Activated T-cell treated with anti-CD3 and anti-CD28 coated beads, Interleukin-2, amount 50 U/mL, for 72 hours (primary cell): ENCODE measurements at regions not wholly inside any gene's neighbourhood (a gene's known extent, or its start where the extent isn't known, plus 50 kb on each side); places are given as distances from the start of the nearest gene placed in this dataset.

Experiments
- ATAC-seq, 2 donors: fragments of 150-1000 bp; cut with Tn5 transposase; replicated peaks in 1 of 2; 2 replicates each; pipeline ENCODE4 v1.10.0; 2021; ENCODE audit warnings: moderate library complexity in 2 of 2, mild to moderate bottlenecking in 1 of 2
- DNase-seq, 2 donors: peaks; one replicate each; pipeline ENCODE4 v3.0.0; 2021 to 2022; ENCODE audit warnings: mixed read lengths in 1 of 2
- H3K27ac Mint-ChIP-seq: one replicate; pipeline ENCODE4 v1.8.0; 2022; ENCODE audit warnings: mild to moderate bottlenecking, moderate library complexity, mixed read lengths
- H3K27me3 Mint-ChIP-seq: one replicate; pipeline ENCODE4 v1.8.0; 2022; ENCODE audit warnings: low read depth, mixed read lengths
- H3K36me3 Mint-ChIP-seq, 2 donors: one replicate each; pipeline ENCODE4 v1.8.0; 2022; ENCODE audit warnings: mixed read lengths in 2 of 2, mild to moderate bottlenecking in 1 of 2; ENCODE audit not compliant: insufficient read depth in 2 of 2
- H3K4me1 Mint-ChIP-seq: one replicate; pipeline ENCODE4 v1.8.0; 2022; ENCODE audit warnings: low read depth, mixed read lengths
- H3K4me3 Mint-ChIP-seq, 2 donors: one replicate each; pipeline ENCODE4 v1.8.0; 2022; ENCODE audit warnings: mild to moderate bottlenecking in 2 of 2, mixed read lengths in 2 of 2, moderate library complexity in 2 of 2
- H3K9me3 Mint-ChIP-seq, 2 donors: one replicate each; pipeline ENCODE4 v1.8.0; 2022; ENCODE audit warnings: mixed read lengths in 2 of 2

DNA sequence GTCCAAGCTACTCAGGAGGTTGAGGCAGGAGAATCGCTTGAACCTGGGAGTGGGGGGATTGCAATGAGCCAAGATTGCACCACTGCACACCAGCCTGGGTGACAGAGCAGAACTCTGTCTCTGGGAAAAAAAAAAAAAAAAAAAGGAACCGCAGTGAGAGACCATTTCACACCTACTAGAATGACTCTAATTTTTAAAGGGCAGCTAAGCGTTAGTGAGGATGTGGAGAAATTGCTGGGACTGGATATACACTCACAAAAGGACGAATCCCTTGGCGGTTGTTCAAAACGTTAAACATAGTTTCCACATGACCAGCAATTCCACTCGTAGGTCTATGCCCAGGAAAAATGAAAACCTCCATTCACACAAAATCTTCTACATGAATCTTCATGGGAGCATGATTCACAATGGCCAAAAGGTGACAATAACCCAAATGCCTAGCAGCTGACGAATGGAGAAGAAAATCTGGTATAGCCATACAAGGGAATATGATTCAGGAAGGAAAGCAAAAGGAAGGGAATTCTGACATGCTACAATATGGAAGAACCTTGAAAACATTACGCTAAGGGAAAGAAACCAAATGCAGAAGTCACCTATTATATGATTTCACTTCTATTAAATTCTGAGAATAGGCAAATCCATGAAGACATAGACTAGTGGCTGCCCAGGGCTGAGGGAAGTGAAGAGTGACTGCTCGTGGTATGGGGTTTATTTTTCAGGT lies 127.0 kb downstream of the CHSY1 start:
- ATAC-seq, result no peak
- peak overlapping the region in 1 of 2 donors; percentile 4 for H3K4me3 Mint-ChIP-seq

DNA sequence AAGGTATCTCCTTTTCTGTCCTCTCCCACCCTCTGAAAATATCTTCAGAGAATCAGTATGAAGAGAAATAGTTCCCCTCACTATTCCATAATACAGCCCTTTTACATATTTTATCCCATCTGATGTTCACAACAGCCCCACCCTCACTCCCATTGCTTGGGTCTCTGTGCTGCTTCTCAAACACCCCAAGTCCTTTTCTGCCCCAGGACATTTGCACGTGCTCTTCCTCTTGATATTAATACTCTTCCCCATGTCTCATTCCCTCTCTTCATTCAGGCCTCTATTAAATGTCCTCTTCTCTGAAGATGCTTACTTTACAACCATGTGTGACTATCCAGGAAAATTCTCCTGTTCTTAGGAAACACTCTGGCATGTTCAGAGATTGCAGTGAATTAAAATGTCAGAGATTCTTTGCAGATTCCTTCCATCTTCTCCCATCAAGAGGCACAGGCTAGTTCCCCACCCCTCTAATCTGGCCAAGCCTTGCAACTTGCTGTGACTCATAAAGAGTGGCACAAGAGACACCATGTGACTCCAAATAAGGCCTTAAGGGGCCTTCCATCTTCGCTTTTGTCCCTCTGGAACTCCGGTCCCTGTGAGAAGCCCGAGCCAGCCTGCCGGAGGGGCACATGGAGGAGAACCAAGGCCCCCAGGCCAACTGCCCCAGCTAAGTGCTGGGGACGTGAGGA lies 128.5 kb downstream of the CHSY1 start:
- H3K9me3 Mint-ChIP-seq, result no peaks in the 10 kb centered on the region
- H3K4me3 Mint-ChIP-seq, result no peak overlapping the region
- H3K27me3 Mint-ChIP-seq, result no peaks in the 10 kb centered on the region
- H3K36me3 Mint-ChIP-seq, result peaks cover 0 to 2% of the 10 kb centered on the region in 2 donors
- peaks cover 65% of the 10 kb centered on the region for H3K4me1 Mint-ChIP-seq
- ATAC-seq (no peak), DNase-seq (no peak)
- peak overlapping the region; percentile 35 for H3K27ac Mint-ChIP-seq

More for the DNA sequence above, 127.0 kb downstream of the CHSY1 start:
- Mint-ChIP-seq H3K4me1 (peaks cover 75% of the 10 kb centered on the region), H3K36me3 (peaks cover 0 to 2% of the 10 kb centered on the region in 2 donors), H3K27ac (peak overlapping the region; percentile 26), H3K27me3 (peaks cover under 1% of the 10 kb centered on the region), H3K9me3 (no peaks in the 10 kb centered on the region)
- DNase-seq, result no peak

GRCh38 chr15:101122806-101123205 lies 129.0 kb downstream of the CHSY1 start:
- Mint-ChIP-seq H3K36me3 (no peaks in the 10 kb centered on the region), H3K9me3 (no peaks in the 10 kb centered on the region), H3K27ac (no peak overlapping the region), H3K4me3 (peak overlapping the region in 1 of 2 donors; percentile 6), H3K27me3 (no peaks in the 10 kb centered on the region), H3K4me1 (peaks cover 60% of the 10 kb centered on the region)
- DNase-seq (no peak), ATAC-seq (no peak)

DNA sequence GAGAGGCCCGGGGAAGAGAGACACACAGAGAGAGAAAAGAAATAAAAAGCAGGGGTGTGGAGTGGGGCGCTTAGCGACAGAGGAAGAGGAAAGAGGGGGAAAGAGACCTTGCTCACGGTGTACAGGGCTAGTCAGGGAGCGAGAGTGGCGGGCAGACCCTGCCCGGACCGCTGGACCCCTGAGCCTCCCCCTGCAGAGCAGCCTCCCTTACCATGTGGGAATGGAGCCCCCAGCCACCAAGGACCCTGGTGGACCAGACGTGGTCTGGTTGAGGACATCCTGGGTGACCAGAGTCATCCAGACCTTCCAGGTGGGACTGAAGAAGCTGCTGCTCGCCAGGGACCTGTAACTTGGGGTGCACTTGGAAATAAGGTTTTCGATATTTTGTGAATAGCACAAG lies 129.6 kb downstream of the CHSY1 start:
- H3K27ac Mint-ChIP-seq, result peak overlapping the region; percentile 31
- H3K9me3 Mint-ChIP-seq, result no peaks in the 10 kb centered on the region
- no peak for DNase-seq
- ATAC-seq, result no peak
- peak overlapping the region in 1 of 2 donors; percentile 60 for H3K4me3 Mint-ChIP-seq
- H3K4me1 Mint-ChIP-seq, result peaks cover 54% of the 10 kb centered on the region
- H3K27me3 Mint-ChIP-seq, result no peaks in the 10 kb centered on the region
- no peaks in the 10 kb centered on the region for H3K36me3 Mint-ChIP-seq

GRCh38 chr15:101121511-101122090 lies 130.2 kb downstream of the CHSY1 start:
- Mint-ChIP-seq H3K27me3 (no peaks in the 10 kb centered on the region), H3K4me1 (peaks cover 49% of the 10 kb centered on the region), H3K4me3 (peak overlapping the region in 1 of 2 donors; percentile 60), H3K9me3 (no peaks in the 10 kb centered on the region), H3K36me3 (no peaks in the 10 kb centered on the region), H3K27ac (peak overlapping the region; percentile 31)
- ATAC-seq, result peak; percentile 61 to 76
- DNase-seq, result peak; percentile 29 to 53

DNA sequence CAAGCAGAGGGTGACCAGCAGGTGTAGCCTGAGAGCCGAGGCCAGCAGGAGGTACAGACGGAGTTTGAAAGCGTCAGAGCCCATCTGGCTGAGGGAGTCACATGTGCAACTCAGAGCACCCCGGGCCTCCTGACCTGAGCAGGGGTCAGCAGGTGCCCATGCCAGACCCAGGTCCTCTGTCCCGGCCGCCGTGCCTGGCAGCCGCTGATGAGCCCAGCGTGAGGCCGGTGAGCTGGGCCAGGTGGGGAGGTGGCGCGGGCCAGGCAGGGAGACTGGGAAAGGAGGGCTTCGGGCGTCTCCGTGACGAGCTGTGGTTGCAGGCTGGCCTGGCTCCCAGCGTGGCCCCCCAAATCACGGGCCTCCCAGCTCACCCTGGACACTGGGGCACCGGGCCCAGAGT lies 130.9 kb downstream of the CHSY1 start:
- Mint-ChIP-seq H3K4me3 (no peak overlapping the region), H3K9me3 (no peaks in the 10 kb centered on the region), H3K27ac (no peak overlapping the region), H3K4me1 (peaks cover 49% of the 10 kb centered on the region), H3K27me3 (no peaks in the 10 kb centered on the region), H3K36me3 (no peaks in the 10 kb centered on the region)
- no peak for DNase-seq
- no peak for ATAC-seq

- no peak overlapping the region for H3K27ac Mint-ChIP-seq
- peaks cover 45% of the 10 kb centered on the region for H3K4me1 Mint-ChIP-seq
- no peak overlapping the region for H3K4me3 Mint-ChIP-seq
- ATAC-seq (no peak), DNase-seq (no peak)
- no peaks in the 10 kb centered on the region for H3K9me3 Mint-ChIP-seq
- no peaks in the 10 kb centered on the region for H3K27me3 Mint-ChIP-seq
- no peaks in the 10 kb centered on the region for H3K36me3 Mint-ChIP-seq
Measured at GRCh38 chr15:101120473-101120872, 131.4 kb downstream of the CHSY1 start.
